OCI-LY1 (cell line): ENCODE measurements at regions not wholly inside any gene's neighbourhood (a gene's known extent, or its start where the extent isn't known, plus 50 kb on each side); places are given as distances from the start of the nearest gene placed in this dataset.

Source experiments
- H2AFZ ChIP-seq: fragments of 200-600 bp; sonication (generic), shearing (Covaris generic); 2 replicates; pipeline ENCODE4 v1.6.0; 2014; ENCODE audit warnings: antibody characterized with exemption, mild to moderate bottlenecking, low read length
- H3F3A ChIP-seq: fragments of 200-600 bp; sonication (generic), shearing (Covaris generic); 2 replicates; pipeline ENCODE4 v1.6.0; 2014; ENCODE audit warnings: mild to moderate bottlenecking, antibody characterized with exemption, low read length, moderate library complexity; ENCODE audit not compliant: insufficient read depth
- H3K27ac ChIP-seq: fragments of 200-600 bp; sonication (generic); 2 replicates; pipeline ENCODE4 v1.5.1; 2014; ENCODE audit warnings: low read length, mixed run types, mild to moderate bottlenecking, low read depth; ENCODE audit not compliant: poor library complexity, severe bottlenecking
- H3K27me3 ChIP-seq: fragments of 200-600 bp; sonication (generic); 2 replicates; pipeline ENCODE4 v1.6.0; 2014; ENCODE audit warnings: antibody characterized with exemption, mild to moderate bottlenecking, low read length, moderate library complexity; ENCODE audit not compliant: insufficient read depth
- H3K36me3 ChIP-seq: fragments of 200-600 bp; sonication (generic); 2 replicates; pipeline ENCODE4 v1.6.1; 2014; ENCODE audit warnings: mild to moderate bottlenecking, antibody characterized with exemption, low read length, moderate library complexity, mixed read lengths; ENCODE audit not compliant: insufficient read depth
- H3K4me1 ChIP-seq: fragments of 200-600 bp; sonication (generic); 2 replicates; pipeline ENCODE4 v1.5.1; 2014; ENCODE audit warnings: mild to moderate bottlenecking, low read length, moderate library complexity; ENCODE audit not compliant: insufficient read depth, severe bottlenecking
- H3K4me2 ChIP-seq: fragments of 200-600 bp; sonication (generic), shearing (Covaris generic); 2 replicates; pipeline ENCODE4 v1.6.1; 2014; ENCODE audit warnings: low read length
- H3K4me3 ChIP-seq: fragments of 200-600 bp; sonication (generic); 2 replicates; pipeline ENCODE4 v1.5.1; 2014; ENCODE audit warnings: low read length, low read depth, mild to moderate bottlenecking, mixed read lengths; ENCODE audit not compliant: poor library complexity, severe bottlenecking
- H3K79me2 ChIP-seq: fragments of 200-600 bp; shearing (Covaris generic); 2 replicates; pipeline ENCODE4 v1.6.1; 2016; ENCODE audit warnings: mixed run types, low read length, mixed read lengths; ENCODE audit not compliant: insufficient read depth
- H3K9ac ChIP-seq: fragments of 200-600 bp; sonication (generic), shearing (Covaris generic); 2 replicates; pipeline ENCODE4 v1.6.1; 2014; ENCODE audit warnings: mild to moderate bottlenecking, low read length, mixed read lengths
- H3K9me2 ChIP-seq: fragments of 200-600 bp; sonication (generic), shearing (Covaris generic); 2 replicates; pipeline ENCODE4 v1.6.1; 2014; ENCODE audit warnings: low read depth, mild to moderate bottlenecking, low read length, mixed read lengths
- H3K9me3 ChIP-seq: fragments of 200-600 bp; shearing (Covaris generic); 2 replicates; pipeline ENCODE4 v1.6.1; 2014; ENCODE audit warnings: low read length, mixed read lengths
- H4K20me1 ChIP-seq: fragments of 200-600 bp; sonication (generic), shearing (Covaris generic); 2 replicates; pipeline ENCODE4 v1.6.0; 2016; ENCODE audit warnings: mild to moderate bottlenecking, low read length; ENCODE audit not compliant: insufficient read depth
- CTCF ChIP-seq: fragments of 200-600 bp; sonication (generic), shearing (Covaris generic); IDR thresholded peaks from 2 replicates; pipeline ENCODE4 v1.5.1; 2017; ENCODE audit warnings: mild to moderate bottlenecking, antibody characterized with exemption, low read length, moderate library complexity, mixed read lengths
- EZH2 ChIP-seq: fragments of 200-600 bp; sonication (generic), shearing (Covaris generic); IDR thresholded peaks from 2 replicates; pipeline ENCODE4 v1.8.0; 2017; ENCODE audit warnings: borderline replicate concordance, mixed run types, mild to moderate bottlenecking, antibody characterized with exemption, low read length, moderate library complexity, mixed read lengths

- H3K9me3 ChIP-seq, result no peaks in the 10 kb centered on the region
- H3K9ac ChIP-seq, result no peak overlapping the region
- no peak overlapping the region for H2AFZ ChIP-seq
- no peak overlapping the region for H3K4me2 ChIP-seq
- no peak for TF ChIP-seq EZH2
- TF ChIP-seq CTCF, result no peak
- no peaks in the 10 kb centered on the region for H3K36me3 ChIP-seq
- H3K9me2 ChIP-seq, result no peaks in the 10 kb centered on the region
- no peak overlapping the region for H3K27ac ChIP-seq
- H4K20me1 ChIP-seq, result no peaks in the 10 kb centered on the region
- H3K79me2 ChIP-seq, result no peaks in the 10 kb centered on the region
- H3F3A ChIP-seq, result no peaks in the 10 kb centered on the region
- H3K4me1 ChIP-seq, result no peaks in the 10 kb centered on the region
- no peaks in the 10 kb centered on the region for H3K27me3 ChIP-seq
- no peak overlapping the region for H3K4me3 ChIP-seq
Measured at GRCh38 chr11:29826878-29827277, 190.0 kb downstream of the KCNA4 start.

DNA sequence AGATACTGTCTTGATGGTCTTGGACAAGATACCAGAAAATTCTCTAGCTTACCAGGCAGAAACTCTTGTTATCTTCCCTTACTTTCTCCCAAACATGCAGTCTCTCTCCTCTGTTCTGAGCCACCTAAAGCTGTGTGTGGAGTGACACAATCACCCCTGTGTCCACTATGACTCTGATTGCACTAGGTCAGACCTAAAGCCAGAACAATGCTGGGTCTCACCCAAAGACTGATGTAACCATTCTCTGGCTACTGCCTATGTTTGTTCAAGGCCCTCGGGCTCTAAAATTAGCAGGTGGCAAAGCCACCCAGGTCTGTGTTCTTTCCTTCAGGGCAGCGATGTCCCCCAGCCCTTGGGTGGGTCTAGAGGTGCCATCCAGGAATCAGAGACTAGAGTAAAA lies 200.5 kb downstream of the KCNA4 start:
- no peaks in the 10 kb centered on the region for H3K9me3 ChIP-seq
- H3K4me3 ChIP-seq, result no peak overlapping the region
- H3K27me3 ChIP-seq, result no peaks in the 10 kb centered on the region
- TF ChIP-seq EZH2 (no peak), CTCF (no peak)
- H2AFZ ChIP-seq, result no peak overlapping the region
- no peaks in the 10 kb centered on the region for H4K20me1 ChIP-seq
- H3K79me2 ChIP-seq, result no peaks in the 10 kb centered on the region
- no peak overlapping the region for H3K9ac ChIP-seq
- H3K9me2 ChIP-seq, result no peaks in the 10 kb centered on the region
- no peaks in the 10 kb centered on the region for H3F3A ChIP-seq
- no peaks in the 10 kb centered on the region for H3K4me1 ChIP-seq
- no peak overlapping the region for H3K27ac ChIP-seq
- H3K4me2 ChIP-seq, result no peak overlapping the region
- H3K36me3 ChIP-seq, result no peaks in the 10 kb centered on the region

DNA sequence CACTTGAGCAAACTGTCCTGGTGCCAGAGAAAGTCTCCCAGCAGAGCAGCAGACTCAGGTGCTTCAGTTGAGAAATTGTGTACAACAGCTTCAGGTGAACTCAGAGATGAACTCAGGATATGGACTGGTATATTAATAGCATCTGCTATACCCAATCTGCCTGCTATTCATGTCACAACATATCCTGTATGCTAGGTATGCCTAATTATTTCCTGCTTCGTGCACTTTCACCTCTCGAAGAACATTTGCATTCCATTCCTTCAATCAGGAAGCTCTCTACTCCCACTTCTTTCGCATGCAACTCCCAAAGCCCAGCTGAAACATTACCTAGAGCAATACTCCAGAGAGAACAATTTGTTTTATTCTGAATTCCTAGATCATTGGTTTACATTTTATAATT lies 207.7 kb downstream of the KCNA4 start:
- Histone ChIP-seq H3K36me3 (no peaks in the 10 kb centered on the region), H3K9ac (no peak overlapping the region), H3K27me3 (no peaks in the 10 kb centered on the region), H4K20me1 (no peaks in the 10 kb centered on the region), H3F3A (no peaks in the 10 kb centered on the region), H3K9me2 (no peaks in the 10 kb centered on the region), H3K4me3 (no peak overlapping the region), H3K4me1 (no peaks in the 10 kb centered on the region), H3K79me2 (no peaks in the 10 kb centered on the region), H3K4me2 (no peak overlapping the region), H3K9me3 (no peaks in the 10 kb centered on the region), H2AFZ (no peak overlapping the region), H3K27ac (no peak overlapping the region)
- TF ChIP-seq CTCF (no peak), EZH2 (no peak)
